ENCODE measurements at regions not wholly inside any gene's neighbourhood (a gene's known extent, or its start where the extent isn't known, plus 50 kb on each side); places are given as distances from the start of the nearest gene placed in this dataset.
"Not testable (repeated sequence)": the region's sequence is repeated elsewhere in the genome, so short reads cannot be mapped to it uniquely, and the experiment has no call there.

DNA sequence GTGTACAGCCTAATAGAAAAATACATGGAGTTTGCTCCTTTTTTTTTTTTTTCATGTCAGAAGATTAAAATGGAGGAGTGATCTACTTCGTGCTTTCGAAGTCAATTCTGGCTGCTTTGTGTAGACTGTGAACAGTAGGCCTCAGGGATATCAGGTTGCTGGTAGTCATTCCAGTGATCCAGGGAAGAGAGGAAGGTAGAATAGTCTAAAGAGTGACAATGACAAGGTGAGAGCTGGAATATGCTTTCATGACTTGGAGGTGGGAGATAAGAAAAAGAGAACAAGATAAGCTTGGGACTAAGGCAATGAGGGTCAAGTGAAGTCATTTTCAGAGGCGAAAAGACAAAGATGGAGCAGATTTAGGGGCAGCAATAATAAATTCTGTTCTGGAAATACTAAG is 111.3 kb upstream of the MIR17HG start:
- DNase-seq: no peak

DNA sequence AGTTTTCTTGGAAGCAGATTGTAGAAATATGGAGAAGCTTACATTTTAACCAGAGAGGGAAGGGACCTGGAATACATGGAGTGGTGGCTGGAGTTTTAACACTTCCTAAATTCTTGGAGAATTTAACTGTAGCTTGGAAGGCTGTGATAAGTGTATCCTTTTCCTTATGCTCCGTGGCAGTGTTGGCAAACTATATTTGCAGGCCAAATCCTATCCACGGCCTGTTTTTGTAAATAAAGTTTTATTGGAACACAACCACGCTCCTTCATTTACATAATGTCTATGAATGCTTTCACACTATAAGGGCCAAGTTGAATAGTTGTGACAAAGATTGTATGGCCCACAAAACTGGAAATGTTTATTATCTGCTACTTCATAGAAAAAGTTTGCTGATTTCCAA is 110.6 kb upstream of the MIR17HG start:
- no peak for DNase-seq

- no peak for DNase-seq
These were observed 109.5 kb upstream of the MIR17HG start for GRCh38 chr13:91238036-91238435.

- DNase-seq: no peak
These were observed 107.1 kb upstream of the MIR17HG start for GRCh38 chr13:91240341-91240740.

GRCh38 chr13:91241221-91241933 is 106.1 kb upstream of the MIR17HG start:
- DNase-seq: no peak

- DNase-seq: no peak
These were observed 104.8 kb upstream of the MIR17HG start for GRCh38 chr13:91242652-91243051.

- DNase-seq: no peak
These were observed 102.2 kb upstream of the MIR17HG start for GRCh38 chr13:91245288-91245687.

DNA sequence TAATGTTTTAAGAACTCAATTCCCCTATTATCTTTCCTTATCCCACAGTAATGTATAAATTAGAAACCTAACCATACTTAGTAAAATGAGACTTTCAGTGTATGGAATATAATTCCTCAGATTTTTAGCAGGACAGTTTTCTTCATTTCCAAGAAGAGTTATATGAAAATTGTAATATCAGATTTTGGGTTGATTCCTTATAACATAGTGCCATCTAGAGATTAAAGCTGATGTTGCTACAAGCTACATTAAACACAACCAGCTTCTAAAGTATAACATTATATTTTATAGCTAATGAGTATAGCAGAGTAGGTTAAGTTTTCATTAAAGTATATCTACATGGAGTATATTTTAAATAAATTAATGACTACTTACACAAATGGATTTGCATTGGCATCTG is 99.7 kb upstream of the MIR17HG start:
- no peak for DNase-seq

DNA sequence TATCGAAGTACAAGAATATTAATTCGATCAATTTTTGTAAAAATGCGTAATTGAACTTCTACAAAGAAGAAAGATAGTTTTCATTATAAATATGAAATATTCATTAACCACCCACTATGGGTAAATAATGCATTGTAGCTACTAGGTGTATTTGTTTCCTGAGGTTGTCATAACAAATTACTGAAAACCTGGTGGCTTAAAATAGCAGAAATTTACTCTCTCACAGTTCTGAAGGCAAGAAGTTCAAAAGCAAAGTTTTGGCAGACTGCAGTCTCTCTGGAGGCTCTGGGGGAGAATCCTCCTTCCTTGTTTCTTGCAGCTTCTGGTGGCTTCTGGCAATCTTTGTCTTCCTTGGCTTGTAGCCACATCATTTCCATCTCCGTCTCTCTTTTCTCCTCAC is 99.2 kb upstream of the MIR17HG start:
- no peak for DNase-seq

DNA sequence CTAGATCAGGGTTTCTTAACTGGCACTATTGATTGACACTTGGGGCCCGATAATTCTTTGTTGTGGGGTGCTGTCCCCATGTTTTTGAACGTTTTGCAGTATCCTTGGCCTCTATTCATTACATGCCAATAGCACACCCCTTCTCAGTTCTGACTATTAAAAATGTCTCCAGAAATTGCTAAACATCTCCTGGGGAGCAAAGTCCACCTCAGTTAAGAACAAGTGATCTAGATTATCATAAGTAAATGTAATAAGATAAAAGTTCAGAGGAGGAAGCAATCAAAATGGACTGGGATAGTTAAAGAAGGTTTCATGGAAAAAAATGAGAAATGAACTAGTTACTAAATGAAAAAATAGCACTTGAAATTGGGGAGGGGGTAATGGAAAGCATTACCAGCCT is 98.1 kb upstream of the MIR17HG start:
- no peak for DNase-seq

DNA sequence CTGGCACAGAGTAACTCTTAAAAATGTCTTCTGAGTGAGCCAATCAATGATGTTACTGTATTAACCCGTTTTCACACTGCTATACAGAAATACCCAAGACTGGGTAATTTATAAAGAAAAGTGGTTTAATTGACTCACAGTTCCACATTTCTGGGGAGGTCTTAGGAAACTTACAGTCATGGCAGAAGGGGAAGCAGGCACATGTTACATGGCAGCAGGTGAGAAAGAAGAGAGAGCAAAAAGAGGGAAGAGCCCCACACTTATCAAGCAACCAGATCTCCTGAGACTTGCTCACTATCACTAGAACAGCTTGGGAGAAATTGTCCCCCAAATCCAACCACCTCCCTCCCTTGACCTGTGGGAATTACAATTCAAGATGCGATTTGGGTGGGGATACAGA is 97.6 kb upstream of the MIR17HG start:
- no peak for DNase-seq

GRCh38 chr13:91251573-91251972 is 95.9 kb upstream of the MIR17HG start:
- not testable (repeated sequence) for DNase-seq

DNA sequence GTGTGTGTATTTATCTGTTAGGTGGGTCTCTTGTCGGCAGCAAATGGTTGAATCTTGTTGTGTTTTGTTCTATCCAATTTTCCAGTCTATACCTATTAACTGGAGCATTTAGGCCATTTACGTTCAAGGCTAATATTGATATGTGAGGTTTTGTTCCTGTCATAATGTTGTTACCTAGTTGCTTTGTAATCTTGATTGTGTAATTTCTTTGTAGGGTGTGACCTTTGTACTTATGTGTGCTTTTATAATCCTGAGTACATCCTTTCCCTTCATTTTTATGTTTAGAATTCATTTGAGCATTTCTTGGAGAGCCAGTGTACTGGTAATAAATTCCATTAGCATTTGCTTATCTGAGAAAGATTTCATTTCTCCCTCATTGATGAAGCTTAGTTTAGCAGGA is 83.0 kb upstream of the MIR17HG start:
- no peak for DNase-seq

- DNase-seq: no peak
These were observed 78.2 kb upstream of the MIR17HG start for GRCh38 chr13:91269237-91269636.

DNA sequence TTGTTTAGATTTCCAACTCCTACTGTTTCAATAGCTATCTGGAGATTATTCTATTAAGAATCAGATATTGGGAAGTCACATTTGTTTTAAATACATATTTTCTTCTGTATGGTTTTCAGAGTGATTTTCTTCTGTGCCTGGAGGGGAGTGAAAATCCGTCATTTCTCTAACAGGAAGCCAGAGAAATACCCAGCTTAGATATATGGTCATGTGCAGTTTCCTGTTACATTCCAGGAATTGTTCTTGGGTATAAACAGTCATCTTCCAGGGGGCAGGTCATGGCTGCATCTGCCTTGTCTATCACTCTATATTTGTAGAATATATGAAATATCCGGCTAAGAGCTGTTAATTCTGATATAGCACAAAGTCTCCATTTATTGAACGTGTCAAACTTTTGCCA is 77.5 kb upstream of the MIR17HG start:
- DNase-seq: no peak

DNA sequence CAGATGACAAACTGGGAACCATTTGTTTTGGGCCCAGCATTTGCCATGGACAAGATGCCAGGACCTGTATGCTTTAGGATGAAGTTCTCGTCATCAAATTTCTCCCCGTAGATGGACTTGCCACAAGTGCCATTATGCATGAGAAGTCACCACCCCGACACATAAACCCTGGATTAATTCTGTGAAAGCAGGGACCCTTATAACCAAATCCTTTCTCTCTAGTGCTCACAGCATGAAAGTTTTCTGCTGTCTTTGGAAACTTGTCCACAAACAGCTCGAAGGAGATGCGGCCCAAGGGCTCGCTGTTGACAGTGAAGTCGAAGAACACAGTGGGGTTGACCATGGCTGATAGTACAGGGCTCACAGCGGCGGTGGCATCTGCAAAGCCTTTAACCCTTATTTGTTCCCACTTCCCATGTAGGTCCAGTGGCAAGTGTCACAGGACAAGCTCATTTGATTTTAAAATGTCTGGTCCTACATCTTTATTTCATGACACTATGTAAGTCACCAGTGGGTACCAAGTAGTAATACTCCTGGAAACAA is 75.2 kb upstream of the MIR17HG start:
- DNase-seq: no peak

DNA sequence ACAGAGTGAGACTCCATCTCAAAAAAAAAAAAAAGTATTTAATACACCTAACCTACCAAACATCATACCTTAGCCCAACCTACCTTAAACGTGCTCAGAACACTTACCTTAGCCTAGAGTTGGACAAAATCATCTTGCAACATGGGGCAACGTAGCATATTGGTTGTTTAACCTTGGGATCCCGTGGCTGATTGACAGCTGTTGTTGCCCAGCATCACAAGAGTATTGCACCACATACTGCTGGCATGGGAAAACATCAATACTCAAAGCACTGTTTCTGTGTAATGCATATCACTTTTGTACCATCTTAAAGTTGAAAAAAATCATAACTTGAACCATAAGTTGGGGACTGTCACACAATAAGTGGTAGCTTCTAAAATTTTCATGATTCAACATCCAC is 73.8 kb upstream of the MIR17HG start:
- DNase-seq: no peak

GRCh38 chr13:91277013-91277676 is 70.3 kb upstream of the MIR17HG start:
- DNase-seq: no peak

DNA sequence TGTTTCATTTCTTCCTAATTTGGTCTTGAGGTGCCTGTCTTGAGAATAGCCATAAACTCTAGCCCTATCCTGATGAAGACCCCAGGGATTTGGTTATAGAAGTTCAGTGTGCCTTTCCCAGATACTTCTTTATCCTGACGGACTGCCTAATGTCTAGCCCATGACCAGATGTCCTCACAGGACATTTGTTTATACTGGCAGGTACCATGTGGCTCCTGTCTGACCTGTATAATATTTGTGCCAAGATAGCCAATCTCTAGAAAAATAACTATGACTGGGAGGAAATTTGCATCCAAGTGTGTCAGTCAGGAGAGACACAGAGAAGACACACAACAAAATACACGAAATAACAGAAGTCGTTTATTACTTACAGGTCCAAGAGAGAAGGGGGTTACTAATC is 69.2 kb upstream of the MIR17HG start:
- no peak for DNase-seq

GRCh38 chr13:91278888-91279287 is 68.6 kb upstream of the MIR17HG start:
- no peak for DNase-seq

DNA sequence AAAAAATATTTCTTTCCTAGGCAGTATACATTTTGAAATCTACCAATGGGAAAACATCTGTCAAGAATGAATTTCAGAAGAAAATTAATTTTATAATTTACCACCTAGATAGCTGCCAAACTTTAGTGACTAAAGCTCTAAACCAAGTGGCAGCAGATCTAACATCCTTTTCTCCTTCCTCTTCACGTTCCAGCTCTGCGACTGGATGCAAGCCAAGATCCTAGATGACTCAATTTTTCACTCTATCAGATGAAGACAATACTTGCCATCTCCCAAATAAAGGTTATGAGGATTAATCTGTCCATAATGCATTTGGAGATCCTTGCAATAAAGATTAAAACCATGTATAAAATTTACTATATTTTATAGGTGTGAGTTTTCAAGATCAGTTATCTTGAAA is 66.7 kb upstream of the MIR17HG start:
- no peak for DNase-seq

DNA sequence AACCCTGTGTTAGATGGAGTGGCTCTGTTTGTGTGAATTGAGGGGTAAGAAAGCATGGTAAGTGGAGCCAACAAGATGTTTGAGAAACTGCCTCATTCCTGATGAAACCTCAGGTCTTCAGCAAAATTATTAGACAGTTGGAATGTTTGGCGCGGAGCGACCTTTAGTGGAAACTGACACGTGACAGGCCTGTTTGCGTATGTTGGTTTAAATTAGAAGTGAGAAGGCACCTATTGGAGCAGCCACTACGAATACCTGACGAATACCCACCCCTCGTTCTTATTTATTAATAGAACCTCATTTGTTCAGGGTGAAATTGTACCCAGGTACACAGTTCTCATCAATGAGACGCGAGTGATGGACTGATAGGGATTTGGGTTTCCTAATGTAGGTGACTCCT is 63.2 kb upstream of the MIR17HG start:
- no peak for DNase-seq

DNA sequence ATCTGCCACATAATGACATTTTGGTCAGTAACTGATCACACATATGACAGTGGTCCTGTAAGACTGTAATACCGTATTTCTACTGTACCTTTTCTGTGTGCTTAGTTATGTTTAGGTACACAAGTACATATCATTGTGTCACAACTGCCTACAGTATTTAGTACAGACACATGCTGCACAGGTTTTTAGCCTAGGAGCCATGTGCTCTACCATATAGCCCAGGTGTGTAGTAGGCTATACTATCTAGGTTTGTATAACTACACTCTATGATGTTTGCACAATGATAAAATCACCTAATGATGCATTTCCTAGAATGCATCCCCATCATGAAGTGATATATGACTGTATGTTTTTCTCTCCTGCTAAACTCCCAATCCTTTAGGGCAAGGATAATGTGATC is 61.2 kb upstream of the MIR17HG start:
- DNase-seq: no peak

DNA sequence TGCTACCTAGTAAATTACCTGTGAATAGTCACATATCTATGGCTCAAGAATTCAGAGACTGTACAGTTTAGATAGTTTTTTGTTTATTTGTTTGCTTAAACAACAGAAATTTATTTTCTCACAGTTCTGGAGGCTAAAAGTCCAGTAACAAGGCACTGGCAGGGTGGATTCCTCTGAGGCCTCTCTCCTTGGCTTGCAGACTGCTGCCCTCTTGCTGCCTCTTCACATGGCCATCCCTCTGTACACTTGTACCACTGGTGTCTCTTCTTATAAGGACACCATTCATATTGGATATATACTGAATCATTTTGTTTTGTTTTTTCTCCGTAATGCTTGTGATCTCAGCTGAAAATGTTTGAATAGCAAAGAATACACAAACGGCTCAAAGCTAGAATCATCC is 56.4 kb upstream of the MIR17HG start:
- DNase-seq: no peak
